ENCODE measurements at regions not wholly inside any gene's neighbourhood (a gene's known extent, or its start where the extent isn't known, plus 50 kb on each side); places are given as distances from the start of the nearest gene placed in this dataset.

DNA sequence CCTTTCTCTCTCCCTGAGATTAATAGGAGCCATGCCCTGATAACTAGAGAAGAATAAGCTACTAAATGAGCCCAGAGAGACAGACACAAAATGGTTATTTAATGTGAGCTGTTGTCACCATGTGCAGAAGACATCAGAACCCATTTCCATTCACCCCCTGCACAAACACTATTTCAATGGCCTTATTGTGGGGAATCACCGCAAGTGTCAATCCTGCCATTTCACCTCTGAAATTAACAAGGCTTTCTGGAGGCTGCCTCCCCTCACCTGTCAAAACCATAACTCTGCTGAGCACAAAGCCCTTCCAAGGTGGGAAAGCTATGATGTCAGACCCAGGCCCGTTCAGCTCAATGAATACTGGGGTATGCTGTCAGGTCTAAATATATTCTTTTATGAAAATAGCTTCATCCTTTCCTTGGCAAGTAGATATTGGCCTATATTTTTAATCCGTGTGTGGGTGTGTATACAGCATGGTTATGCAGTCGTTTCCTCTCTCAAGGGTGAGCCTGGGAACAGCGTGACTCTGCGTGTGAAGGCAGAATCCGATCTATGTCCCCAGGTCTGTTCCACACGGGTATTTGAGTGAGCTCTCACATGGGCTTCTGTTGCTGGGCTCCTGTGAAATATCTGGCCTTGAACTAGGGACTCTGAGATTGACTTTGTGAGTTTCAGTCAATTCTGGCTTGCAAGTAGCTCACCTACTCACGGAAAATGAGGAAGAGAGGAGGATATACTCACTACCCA is 266.3 kb downstream of the FBXW7 start:
- no peak for DNase-seq

GRCh38 chr4:152267811-152268210 is 268.1 kb downstream of the FBXW7 start:
- DNase-seq, result no peak

DNA sequence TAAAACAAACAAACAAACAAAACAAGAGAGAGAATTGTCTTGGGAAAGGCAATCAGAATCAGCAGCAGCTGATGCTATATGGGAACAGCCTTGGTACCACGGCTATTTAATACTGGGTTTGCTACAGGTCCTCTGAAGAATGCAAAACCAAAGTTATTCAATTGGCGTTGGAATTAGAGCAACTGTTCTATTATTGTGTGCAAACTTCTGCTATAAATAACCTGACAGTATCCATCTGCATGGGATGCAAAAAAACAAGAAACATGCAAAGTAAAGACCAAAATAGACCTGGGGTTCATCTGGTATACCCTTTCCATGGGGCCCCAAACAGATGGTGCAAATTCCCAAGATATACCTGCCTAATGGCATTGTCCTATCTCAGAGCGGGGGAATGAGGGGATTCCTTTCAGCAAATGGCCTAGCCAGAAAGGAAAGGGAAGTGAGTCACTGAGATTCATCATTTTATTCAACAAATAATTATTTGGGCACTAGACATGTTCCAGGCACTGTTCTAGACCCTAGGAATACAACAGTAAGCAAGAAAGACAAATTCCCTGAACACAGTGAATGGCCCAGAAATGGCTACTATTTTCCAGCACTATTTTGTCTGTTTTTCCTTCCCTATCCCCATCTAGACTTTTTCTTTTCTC is 268.9 kb downstream of the FBXW7 start:
- DNase-seq, result no peak

DNA sequence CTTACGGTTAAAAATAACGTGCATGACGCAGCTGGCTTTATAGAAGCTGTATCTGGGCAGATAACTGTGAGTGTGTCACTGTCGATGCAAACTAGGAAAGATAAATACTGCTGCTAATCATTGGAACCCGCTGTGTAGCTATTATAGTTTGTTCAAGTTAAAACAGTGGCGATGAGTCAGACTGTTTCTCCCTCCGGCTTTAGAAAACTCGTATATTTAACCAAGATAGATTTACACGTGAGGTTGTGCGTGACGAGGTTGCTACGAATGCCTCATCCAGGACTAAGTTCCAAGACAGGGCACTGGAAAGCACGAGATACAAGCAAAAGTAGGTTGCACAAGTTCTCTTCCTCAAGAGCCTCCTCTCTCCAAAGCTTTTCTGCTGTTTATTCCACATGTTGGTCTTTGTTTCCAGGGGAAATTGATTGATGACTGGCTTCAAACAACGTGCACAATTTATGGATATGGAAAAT is 270.7 kb downstream of the FBXW7 start:
- DNase-seq, result peak; percentile 12

GRCh38 chr4:152264106-152264505 is 271.8 kb downstream of the FBXW7 start:
- no peak for DNase-seq

DNA sequence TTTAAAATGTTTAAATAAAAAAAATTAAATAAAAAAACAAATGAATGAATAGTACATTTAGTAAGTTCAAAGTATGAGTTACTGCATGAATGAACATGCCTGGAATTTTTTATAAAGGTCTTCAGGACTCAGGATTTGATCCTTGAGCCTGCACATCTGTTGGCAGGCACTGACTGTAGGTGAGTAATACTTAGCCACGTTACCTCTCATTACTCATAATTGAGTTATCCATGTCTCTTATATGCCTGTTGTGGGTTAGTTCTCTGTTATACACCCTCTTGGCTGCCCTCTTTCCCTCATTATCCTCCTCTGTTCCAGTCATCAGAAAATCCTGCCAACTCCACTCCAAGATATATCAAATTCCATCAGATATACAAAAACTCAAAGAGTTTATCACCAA is 276.0 kb downstream of the FBXW7 start:
- DNase-seq, result no peak

DNA sequence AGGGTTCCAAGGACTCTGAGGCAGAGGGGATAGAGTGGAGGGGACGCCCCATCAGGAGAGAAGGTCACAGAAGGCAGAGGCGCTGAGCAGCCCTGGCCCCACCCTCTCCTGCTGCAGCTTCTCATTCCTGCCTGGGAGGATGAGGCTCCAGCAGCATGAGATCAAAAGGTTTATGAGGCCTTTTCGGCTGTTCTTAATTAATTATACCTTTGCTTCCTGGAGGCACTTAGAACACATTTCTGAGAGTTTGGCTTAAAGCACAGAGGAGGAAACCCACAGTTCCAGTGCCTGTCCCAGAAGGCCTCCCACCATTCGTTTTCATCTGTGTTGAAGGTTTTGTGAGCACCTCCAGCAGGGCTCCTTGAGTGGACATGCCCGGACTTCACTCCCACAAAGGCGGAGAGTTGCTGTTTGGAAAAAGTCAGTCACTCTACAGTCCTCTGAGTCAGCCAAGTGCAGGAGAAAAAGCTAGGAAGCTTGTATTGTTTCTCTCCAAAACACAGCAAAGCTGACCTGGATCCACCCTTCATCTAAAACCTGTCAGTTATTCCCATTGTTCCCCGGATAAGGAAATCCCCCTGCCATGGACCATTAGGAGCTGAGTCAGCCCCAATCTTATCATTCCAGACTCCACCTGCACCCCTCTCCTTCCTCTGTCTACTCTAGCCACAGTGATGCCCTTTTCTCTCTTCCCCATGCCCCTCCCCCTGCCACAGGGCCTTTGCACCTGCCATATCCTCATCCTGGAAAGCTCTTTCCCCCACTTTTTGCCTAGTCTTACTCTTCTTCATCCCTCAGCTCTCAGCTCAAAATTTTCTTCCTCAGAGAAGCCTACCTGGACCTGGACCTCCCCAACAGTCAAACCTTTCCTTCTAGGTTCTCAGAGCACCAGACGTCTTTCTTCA is 276.8 kb downstream of the FBXW7 start:
- no peak for DNase-seq

GRCh38 chr4:152258391-152258790 is 277.5 kb downstream of the FBXW7 start:
- DNase-seq, result no peak

GRCh38 chr4:152257601-152258066 is 278.3 kb downstream of the FBXW7 start:
- DNase-seq, result no peak

DNA sequence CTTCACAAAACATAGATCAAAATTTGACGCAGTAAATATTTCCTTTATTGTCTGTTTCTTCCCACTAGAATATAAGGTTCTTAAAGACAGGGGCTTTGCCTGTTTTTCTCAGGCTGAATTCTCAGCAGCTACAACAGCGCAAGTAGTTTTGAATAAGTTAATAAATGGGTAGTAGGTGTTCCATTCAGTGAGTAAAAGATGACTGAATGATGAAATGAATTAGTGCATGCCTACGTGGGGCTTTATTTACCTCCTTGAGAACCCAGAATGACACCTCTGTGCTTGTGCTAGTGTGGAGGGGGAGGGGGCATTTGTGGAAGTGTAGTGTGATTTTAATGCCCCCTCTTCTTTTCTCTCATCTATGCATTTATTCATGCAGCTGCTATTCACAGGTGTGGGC is 278.9 kb downstream of the FBXW7 start:
- DNase-seq, result no peak

- DNase-seq, result no peak
These were observed 280.5 kb downstream of the FBXW7 start for GRCh38 chr4:152255437-152255836.

DNA sequence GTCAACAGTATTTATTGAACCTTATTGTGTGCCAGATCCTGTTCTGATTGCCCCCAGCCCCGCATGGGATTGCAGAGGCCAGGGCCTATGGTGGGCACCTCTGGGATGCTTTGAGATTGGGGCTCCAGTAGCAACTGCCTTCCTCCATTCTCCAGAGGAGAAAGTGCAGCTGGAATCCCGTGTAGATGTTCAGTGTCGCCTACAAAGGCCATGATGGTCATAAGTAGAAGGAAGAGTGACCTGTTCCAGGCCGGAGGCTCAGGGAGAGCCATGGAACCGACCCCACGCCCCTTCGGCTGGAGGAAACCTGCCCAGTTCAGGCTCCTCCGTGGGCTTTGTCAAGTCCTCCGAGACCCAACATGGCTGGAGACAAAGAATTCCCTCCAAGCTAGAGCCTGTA is 287.5 kb downstream of the FBXW7 start:
- DNase-seq, result no peak

DNA sequence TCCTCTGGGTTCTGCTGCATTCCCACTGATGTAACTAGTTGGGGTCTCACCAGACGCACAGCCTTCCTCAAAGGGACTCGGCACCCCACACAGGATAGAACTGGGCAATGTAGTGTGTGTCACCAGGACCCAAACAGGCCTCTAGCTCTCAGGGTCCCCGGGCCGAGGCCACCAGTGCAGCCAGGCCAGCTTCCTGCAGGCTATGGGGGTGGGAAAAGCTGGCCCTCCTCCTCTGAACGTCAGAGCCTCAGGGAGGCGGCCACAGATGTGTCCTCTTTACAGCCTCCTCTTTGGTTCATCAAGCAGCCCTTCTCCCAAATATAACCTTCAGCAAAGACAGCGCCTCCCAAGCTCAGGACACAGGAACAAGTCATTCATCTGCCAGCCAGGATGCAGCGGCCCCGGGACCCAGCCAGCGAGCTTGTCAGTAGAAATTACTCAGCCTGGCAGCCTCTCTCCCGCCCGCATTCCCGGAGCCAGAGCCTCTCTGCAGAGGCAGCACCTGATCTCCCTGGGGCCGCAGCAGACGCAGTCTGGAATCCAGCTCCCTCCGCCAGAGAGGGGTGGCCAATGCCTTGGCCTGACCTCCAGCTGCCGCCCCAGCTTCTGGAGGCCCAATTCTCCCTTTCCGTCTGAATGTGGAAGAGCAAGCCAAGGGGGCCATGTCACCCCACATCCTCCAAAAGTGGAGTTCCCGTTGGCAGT is 288.5 kb downstream of the FBXW7 start:
- DNase-seq, result no peak

DNA sequence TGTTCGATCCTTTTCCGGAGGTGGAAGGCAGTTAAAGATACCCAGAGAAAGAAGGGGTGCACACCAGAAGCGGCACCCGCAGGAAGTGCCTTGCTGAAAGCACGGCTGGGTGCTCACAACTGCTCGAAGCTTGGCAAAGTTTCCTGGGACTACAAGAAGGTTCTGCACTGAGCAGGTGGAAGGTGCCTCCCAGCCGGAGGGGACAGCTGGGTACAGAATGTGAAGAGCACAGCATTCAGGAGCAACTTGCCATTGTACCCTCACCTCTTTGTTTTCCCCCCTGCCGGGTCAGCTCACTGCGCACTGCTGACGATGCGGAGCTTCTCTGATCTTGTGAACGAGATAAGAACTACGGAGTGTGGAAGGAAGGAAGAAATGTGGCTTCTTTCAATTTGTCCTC is 289.2 kb downstream of the FBXW7 start:
- no peak for DNase-seq

GRCh38 chr4:152245680-152246079 is 290.2 kb downstream of the FBXW7 start:
- no peak for DNase-seq

GRCh38 chr4:152244659-152245058 is 291.2 kb downstream of the FBXW7 start:
- no peak for DNase-seq

GRCh38 chr4:152243896-152244595 is 291.8 kb downstream of the FBXW7 start:
- DNase-seq, result no peak

- no peak for DNase-seq
These were observed 292.7 kb downstream of the FBXW7 start for GRCh38 chr4:152243206-152243605.

DNA sequence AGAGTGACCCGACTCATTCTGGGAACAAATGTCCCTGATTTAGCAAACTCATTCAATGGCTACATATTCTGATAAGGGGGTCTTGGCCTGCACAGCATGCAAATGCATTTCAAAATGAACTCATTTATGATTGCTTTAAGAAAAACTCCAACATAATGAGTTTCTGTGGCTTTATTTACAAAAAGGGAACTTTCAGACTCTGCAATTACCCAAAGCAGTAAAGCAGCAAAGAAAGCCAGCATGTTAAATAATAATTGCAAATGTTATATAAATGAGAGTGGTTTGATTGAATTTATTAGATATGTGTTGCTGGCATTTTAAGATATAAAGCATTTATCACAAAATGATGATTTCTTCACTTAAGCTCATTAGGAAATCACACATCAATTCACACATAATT is 295.7 kb downstream of the FBXW7 start:
- DNase-seq, result no peak

- no peak for DNase-seq
These were observed 296.7 kb downstream of the FBXW7 start for GRCh38 chr4:152239216-152239615.

- DNase-seq, result no peak
These were observed 299.3 kb downstream of the FBXW7 start for GRCh38 chr4:152236519-152237056.

DNA sequence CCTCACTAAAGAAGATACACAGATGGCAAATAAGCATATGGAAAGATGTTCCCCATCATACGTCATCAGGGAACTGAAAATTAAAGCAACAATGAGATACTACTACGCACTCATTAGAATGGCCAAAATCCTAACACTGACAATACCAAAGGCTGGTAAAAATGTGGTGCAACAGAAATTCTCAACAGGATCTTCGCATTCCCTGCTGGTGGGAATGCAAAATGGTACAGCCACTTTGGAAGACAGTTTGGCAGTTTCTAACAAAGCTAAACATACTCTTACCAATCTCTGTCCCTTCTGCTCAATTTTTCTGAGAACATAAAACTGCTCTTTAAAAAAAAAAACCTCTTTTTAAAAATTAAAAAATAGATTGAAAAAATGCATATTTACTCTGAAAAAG is 300.2 kb downstream of the FBXW7 start:
- DNase-seq, result no peak

All from NCI-H526 treated with DMSO at 0.1 percent for 48 hours (cell line).